ENCODE measurements at regions not wholly inside any gene's neighbourhood (a gene's known extent, or its start where the extent isn't known, plus 50 kb on each side); places are given as distances from the start of the nearest gene placed in this dataset.

GRCh38 chr16:76038097-76038496 lies 239.1 kb upstream of the CNTNAP4 start:
- TF ChIP-seq EZH2phosphoT487 (IDR thresholded peaks at IDR 0.05; ENCODE audit: low read depth, severe bottlenecking, unreplicated experiment) (no peak), CTCF (IDR thresholded peaks at IDR 0.05; ENCODE audit: poor library complexity) (no peak), EZH2 (IDR thresholded peaks at IDR 0.05; ENCODE audit: borderline replicate concordance) (no peak)
- Histone ChIP-seq H3K4me1 (ENCODE audit: insufficient read depth) (no peaks in the 10 kb centered on the region), H3K27ac (no peak overlapping the region), H4K20me1 (ENCODE audit: insufficient read depth, poor library complexity, severe bottlenecking) (no peaks in the 10 kb centered on the region), H3K9me3 (ENCODE audit: low read depth) (no peaks in the 10 kb centered on the region), H2AFZ (no peak overlapping the region), H3K9me2 (replicated peaks; ENCODE audit: insufficient read depth) (no peaks in the 10 kb centered on the region), H3K79me2 (no peaks in the 10 kb centered on the region), H3K27me3 (no peaks in the 10 kb centered on the region), H3K4me2 (no peak overlapping the region), H3K4me3 (no peak overlapping the region), H3K36me3 (replicated peaks; ENCODE audit: insufficient read depth, low read depth) (no peaks in the 10 kb centered on the region)
- 81% methylated on average over 1 of the region's 1 CpG for WGBS (ENCODE audit: low lambda C conversion rate, missing lambda C conversion rate)
- no peak for DNase-seq (ENCODE audit: low spot score)

GRCh38 chr16:76052725-76053124 lies 224.5 kb upstream of the CNTNAP4 start:
- WGBS (ENCODE audit: low lambda C conversion rate, missing lambda C conversion rate): 85% methylated on average over 2 of the region's 2 CpGs
- no peaks in the 10 kb centered on the region for H3K79me2 ChIP-seq

GRCh38 chr16:76059186-76059585 lies 218.0 kb upstream of the CNTNAP4 start:
- no peaks in the 10 kb centered on the region for H3K4me1 ChIP-seq (ENCODE audit: insufficient read depth)
- H3K9me3 ChIP-seq (ENCODE audit: low read depth): no peaks in the 10 kb centered on the region
- no peaks in the 10 kb centered on the region for H3K36me3 ChIP-seq (replicated peaks; ENCODE audit: insufficient read depth, low read depth)
- H4K20me1 ChIP-seq (ENCODE audit: insufficient read depth, poor library complexity, severe bottlenecking): no peaks in the 10 kb centered on the region
- H2AFZ ChIP-seq: no peak overlapping the region
- H3K27ac ChIP-seq: no peak overlapping the region
- no peaks in the 10 kb centered on the region for H3K79me2 ChIP-seq
- H3K9me2 ChIP-seq (replicated peaks; ENCODE audit: insufficient read depth): no peaks in the 10 kb centered on the region
- no peak for TF ChIP-seq EZH2phosphoT487 (IDR thresholded peaks at IDR 0.05; ENCODE audit: low read depth, severe bottlenecking, unreplicated experiment)
- no peak for TF ChIP-seq CTCF (IDR thresholded peaks at IDR 0.05; ENCODE audit: poor library complexity)
- TF ChIP-seq EZH2 (IDR thresholded peaks at IDR 0.05; ENCODE audit: borderline replicate concordance): no peak
- no peak overlapping the region for H3K4me3 ChIP-seq
- H3K27me3 ChIP-seq: no peaks in the 10 kb centered on the region
- DNase-seq (ENCODE audit: low spot score): no peak
- H3K4me2 ChIP-seq: no peak overlapping the region
- 83% methylated on average over 3 of the region's 3 CpGs for WGBS (ENCODE audit: low lambda C conversion rate, missing lambda C conversion rate)

More at GRCh38 chr16:76052725-76053124, 224.5 kb upstream of the CNTNAP4 start:
- no peak overlapping the region for H3K27ac ChIP-seq
- no peak overlapping the region for H2AFZ ChIP-seq
- no peaks in the 10 kb centered on the region for H3K27me3 ChIP-seq
- H3K4me3 ChIP-seq: no peak overlapping the region
- H3K4me1 ChIP-seq (ENCODE audit: insufficient read depth): no peaks in the 10 kb centered on the region
- H3K36me3 ChIP-seq (replicated peaks; ENCODE audit: insufficient read depth, low read depth): no peaks in the 10 kb centered on the region
- peaks cover 5% of the 10 kb centered on the region for H3K9me3 ChIP-seq (ENCODE audit: low read depth)
- H3K4me2 ChIP-seq: no peak overlapping the region
- H3K9me2 ChIP-seq (replicated peaks; ENCODE audit: insufficient read depth): no peaks in the 10 kb centered on the region
- H4K20me1 ChIP-seq (ENCODE audit: insufficient read depth, poor library complexity, severe bottlenecking): no peaks in the 10 kb centered on the region
- no peak for TF ChIP-seq EZH2phosphoT487 (IDR thresholded peaks at IDR 0.05; ENCODE audit: low read depth, severe bottlenecking, unreplicated experiment)
- TF ChIP-seq EZH2 (IDR thresholded peaks at IDR 0.05; ENCODE audit: borderline replicate concordance): no peak
- TF ChIP-seq CTCF (IDR thresholded peaks at IDR 0.05; ENCODE audit: poor library complexity): no peak
- no peak for DNase-seq (ENCODE audit: low spot score)

GRCh38 chr16:76059701-76060100 lies 217.5 kb upstream of the CNTNAP4 start:
- Histone ChIP-seq H3K27ac (no peak overlapping the region), H3K79me2 (no peaks in the 10 kb centered on the region), H3K9me3 (ENCODE audit: low read depth) (no peaks in the 10 kb centered on the region), H2AFZ (no peak overlapping the region), H4K20me1 (ENCODE audit: insufficient read depth, poor library complexity, severe bottlenecking) (no peaks in the 10 kb centered on the region), H3K9me2 (replicated peaks; ENCODE audit: insufficient read depth) (no peaks in the 10 kb centered on the region), H3K4me2 (no peak overlapping the region), H3K4me3 (no peak overlapping the region), H3K36me3 (replicated peaks; ENCODE audit: insufficient read depth, low read depth) (no peaks in the 10 kb centered on the region), H3K4me1 (ENCODE audit: insufficient read depth) (no peaks in the 10 kb centered on the region), H3K27me3 (no peaks in the 10 kb centered on the region)
- TF ChIP-seq CTCF (IDR thresholded peaks at IDR 0.05; ENCODE audit: poor library complexity) (no peak), EZH2phosphoT487 (IDR thresholded peaks at IDR 0.05; ENCODE audit: low read depth, severe bottlenecking, unreplicated experiment) (no peak), EZH2 (IDR thresholded peaks at IDR 0.05; ENCODE audit: borderline replicate concordance) (no peak)
- no peak for DNase-seq (ENCODE audit: low spot score)
- WGBS (ENCODE audit: low lambda C conversion rate, missing lambda C conversion rate): 86% methylated on average over 2 of the region's 2 CpGs

All from hepatocyte (in vitro differentiated cells).